Activated naive CD4-positive, alpha-beta T cell treated with anti-CD3 and anti-CD28 coated beads for 36 hours (primary cell): ENCODE measurements at regions not wholly inside any gene's neighbourhood (a gene's known extent, or its start where the extent isn't known, plus 50 kb on each side); places are given as distances from the start of the nearest gene placed in this dataset.

ENCODE experiments used
- CTCF ChIA-PET: fragments of 350-600 bp; sonication (Branson Sonifier 250); formaldehyde crosslinking; loops from one replicate; lab custom pipeline; 2021; ENCODE audit warnings: antibody characterized with exemption; lab: Charles Lee
- DNase-seq: peaks from one replicate; pipeline ENCODE4 v3.0.0-alpha.2; 2020
- H3K27ac Mint-ChIP-seq: one replicate; pipeline ENCODE4 v1.8.0; 2021; ENCODE audit warnings: mild to moderate bottlenecking, mixed read lengths
- H3K27me3 Mint-ChIP-seq: one replicate; pipeline ENCODE4 v1.8.0; 2021; ENCODE audit warnings: low read depth, mixed read lengths
- H3K36me3 Mint-ChIP-seq: one replicate; pipeline ENCODE4 v1.8.0; 2021; ENCODE audit warnings: low read depth, mixed read lengths
- H3K4me1 Mint-ChIP-seq: one replicate; pipeline ENCODE4 v1.8.0; 2021; ENCODE audit warnings: low read depth, mixed read lengths
- H3K4me3 Mint-ChIP-seq: one replicate; pipeline ENCODE4 v1.8.0; 2021; ENCODE audit warnings: mild to moderate bottlenecking, moderate library complexity, mixed read lengths
- H3K9me3 Mint-ChIP-seq: one replicate; pipeline ENCODE4 v1.8.0; 2021; ENCODE audit warnings: mixed read lengths
- intact Hi-C: fragments of 100-400 bp; cut with micrococcal nuclease; formaldehyde crosslinking; loops from one replicate; pipeline ENCODE4 v1.15.1; 2023

DNA sequence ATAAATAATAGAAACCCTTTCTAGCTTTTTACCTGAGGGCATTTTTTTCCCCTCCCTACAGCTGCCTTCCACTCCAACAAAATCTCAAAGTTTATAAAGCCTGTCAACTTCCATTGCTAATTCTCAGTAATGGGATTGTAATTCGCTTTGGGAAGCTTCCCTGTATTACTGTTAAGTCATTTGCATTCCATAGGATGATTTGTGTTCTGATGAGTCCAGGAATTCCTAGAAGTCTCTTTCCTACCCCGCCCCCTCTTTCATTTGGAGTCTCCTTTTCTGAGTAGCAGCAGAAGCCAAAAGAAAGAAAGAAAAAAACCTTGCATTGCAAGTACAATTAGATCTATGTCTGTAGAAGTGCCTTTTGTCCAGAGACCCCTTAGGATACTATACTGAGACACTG is 1033.3 kb downstream of the IGSF11 start:
- Mint-ChIP-seq H3K9me3 (peaks cover 8% of the 10 kb centered on the region), H3K4me1 (no peaks in the 10 kb centered on the region)
- CTCF ChIA-PET, result interaction anchor here (1.5 kb wide), 1 partner anchor 8 kb away, joined by 3 read pairs; no protein-coding TSS in a partner anchor

DNA sequence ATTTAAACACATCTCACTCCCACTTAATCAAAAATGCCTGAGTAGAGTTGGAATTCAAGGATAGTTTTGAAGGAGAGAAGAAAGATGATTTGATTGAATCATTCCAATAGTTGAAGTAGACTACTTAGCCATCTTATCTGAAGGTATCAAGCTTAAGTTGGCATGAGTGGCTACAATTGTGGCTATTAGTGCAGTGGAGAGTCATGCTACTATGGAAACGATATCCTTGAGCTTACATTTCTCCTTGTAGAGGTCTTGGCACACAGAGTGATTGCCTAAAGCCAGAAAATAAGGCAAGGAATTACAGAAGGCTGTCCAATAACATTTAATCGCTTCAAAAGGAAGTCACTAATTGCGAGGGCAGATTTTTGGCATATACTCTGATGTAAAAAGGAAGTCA is 1022.7 kb downstream of the IGSF11 start:
- Mint-ChIP-seq H3K27me3 (no peaks in the 10 kb centered on the region), H3K4me1 (no peaks in the 10 kb centered on the region), H3K4me3 (no peak overlapping the region), H3K9me3 (peaks cover 12% of the 10 kb centered on the region), H3K27ac (no peak overlapping the region), H3K36me3 (no peaks in the 10 kb centered on the region)
- intact Hi-C loops, result no loop called here
- DNase-seq, result no peak
- CTCF ChIA-PET, result no interaction called here

More for the DNA sequence above, 1033.3 kb downstream of the IGSF11 start:
- H3K4me3 Mint-ChIP-seq, result no peak overlapping the region
- intact Hi-C loops, result no loop called here
- no peak overlapping the region for H3K27ac Mint-ChIP-seq
- no peaks in the 10 kb centered on the region for H3K36me3 Mint-ChIP-seq
- peaks cover 7% of the 10 kb centered on the region for H3K27me3 Mint-ChIP-seq
- DNase-seq, result no peak

DNA sequence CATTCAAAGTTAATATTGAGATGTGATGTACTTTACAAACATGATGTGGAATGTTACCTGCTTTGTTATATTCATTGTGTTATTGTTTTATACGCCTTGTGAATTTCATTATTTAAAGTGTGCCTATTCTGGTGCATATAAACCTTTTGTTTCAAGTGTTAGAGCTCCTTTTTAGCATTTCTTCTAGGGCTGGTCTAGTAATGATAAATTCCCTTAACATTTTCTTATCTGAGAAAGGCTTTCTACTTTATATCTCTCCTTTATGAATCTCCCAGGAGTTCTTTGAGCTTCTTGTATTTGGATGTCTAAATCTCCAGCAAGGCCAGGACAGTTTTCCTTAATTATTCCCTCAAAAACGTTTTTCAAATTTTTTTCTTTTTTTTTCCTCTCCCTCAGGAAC is 1005.6 kb downstream of the IGSF11 start:
- intact Hi-C loops, result no loop called here
- CTCF ChIA-PET, result no interaction called here
- H3K9me3 Mint-ChIP-seq, result peaks cover 45% of the 10 kb centered on the region

DNA sequence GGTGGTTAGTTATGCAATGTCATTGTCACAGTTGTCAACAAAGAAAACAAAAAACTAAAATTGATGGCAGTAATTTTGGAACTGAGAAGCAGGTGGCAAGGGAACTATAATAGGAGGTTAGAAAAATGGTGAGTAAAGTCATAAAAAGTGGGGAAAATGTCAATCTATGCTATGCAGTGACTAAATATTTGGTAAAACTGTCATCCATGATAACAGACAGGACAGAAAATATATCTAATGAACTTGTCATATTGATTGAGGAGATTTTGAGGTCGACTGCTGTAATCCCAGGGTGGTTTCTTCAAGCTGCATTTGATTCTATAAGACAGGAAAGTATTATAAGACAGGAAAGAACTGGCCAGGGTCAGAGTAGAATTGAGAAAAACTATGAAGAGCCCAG is 998.4 kb downstream of the IGSF11 start:
- no peak overlapping the region for H3K4me3 Mint-ChIP-seq
- CTCF ChIA-PET, result no interaction called here
- no peak for DNase-seq
- no peak overlapping the region for H3K27ac Mint-ChIP-seq
- H3K36me3 Mint-ChIP-seq, result no peaks in the 10 kb centered on the region
- no peaks in the 10 kb centered on the region for H3K27me3 Mint-ChIP-seq
- intact Hi-C loops, result no loop called here
- H3K9me3 Mint-ChIP-seq, result peaks cover 14% of the 10 kb centered on the region
- no peaks in the 10 kb centered on the region for H3K4me1 Mint-ChIP-seq

More for the DNA sequence above, 1005.6 kb downstream of the IGSF11 start:
- Mint-ChIP-seq H3K4me3 (no peak overlapping the region), H3K4me1 (no peaks in the 10 kb centered on the region), H3K27me3 (no peaks in the 10 kb centered on the region), H3K27ac (no peak overlapping the region), H3K36me3 (peaks cover 2% of the 10 kb centered on the region)
- no peak for DNase-seq

DNA sequence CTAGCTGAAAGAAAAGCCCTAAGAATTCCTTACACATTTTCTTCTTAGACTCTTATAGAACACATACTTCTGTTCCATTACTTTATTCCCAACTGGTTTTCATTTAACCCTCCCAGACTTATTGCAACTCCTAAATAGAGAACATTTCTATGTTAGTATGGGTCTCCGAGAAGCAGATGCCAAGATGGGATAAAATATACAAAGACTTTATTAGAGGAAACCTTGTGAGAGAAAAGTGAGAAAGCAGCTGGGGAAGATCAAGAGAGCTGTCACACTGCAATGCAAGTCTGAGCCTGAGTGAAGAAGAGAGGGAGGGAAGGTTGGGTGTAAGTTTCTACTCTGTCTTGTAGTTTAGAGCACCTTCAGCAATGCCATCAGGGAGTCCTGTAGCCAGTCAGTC is 979.3 kb downstream of the IGSF11 start:
- H3K36me3 Mint-ChIP-seq, result no peaks in the 10 kb centered on the region
- H3K27me3 Mint-ChIP-seq, result no peaks in the 10 kb centered on the region
- no peaks in the 10 kb centered on the region for H3K4me1 Mint-ChIP-seq
- H3K4me3 Mint-ChIP-seq, result no peak overlapping the region
- intact Hi-C loops, result no loop called here
- no peak for DNase-seq
- CTCF ChIA-PET, result no interaction called here
- H3K27ac Mint-ChIP-seq, result no peak overlapping the region
- H3K9me3 Mint-ChIP-seq, result peaks cover 4% of the 10 kb centered on the region

DNA sequence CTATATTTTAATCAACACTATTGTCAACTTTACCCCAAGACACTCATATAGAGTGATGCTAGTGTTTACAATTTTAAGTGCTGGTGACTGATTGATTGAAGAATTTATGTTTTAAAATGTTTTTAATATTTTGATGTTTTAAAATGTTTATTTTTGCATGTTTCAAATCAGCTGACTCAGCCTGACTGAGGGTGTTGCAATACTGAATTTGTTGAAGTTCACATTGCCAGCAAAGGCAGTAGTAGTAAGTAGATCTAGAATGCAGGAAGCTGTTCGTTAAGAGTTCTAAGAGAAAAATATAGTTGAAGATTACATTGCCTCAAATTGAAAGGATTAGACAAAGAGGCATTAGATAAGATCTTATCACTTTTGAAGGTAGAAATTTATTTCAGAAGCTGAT is 977.6 kb downstream of the IGSF11 start:
- intact Hi-C loops, result no loop called here
- Mint-ChIP-seq H3K36me3 (no peaks in the 10 kb centered on the region), H3K4me3 (no peak overlapping the region), H3K27me3 (no peaks in the 10 kb centered on the region), H3K27ac (no peak overlapping the region), H3K4me1 (no peaks in the 10 kb centered on the region), H3K9me3 (no peaks in the 10 kb centered on the region)
- CTCF ChIA-PET, result interaction anchor here (0.7 kb wide), 1 partner anchor 95 kb away, joined by 3 read pairs; no protein-coding TSS in a partner anchor
- DNase-seq, result no peak

DNA sequence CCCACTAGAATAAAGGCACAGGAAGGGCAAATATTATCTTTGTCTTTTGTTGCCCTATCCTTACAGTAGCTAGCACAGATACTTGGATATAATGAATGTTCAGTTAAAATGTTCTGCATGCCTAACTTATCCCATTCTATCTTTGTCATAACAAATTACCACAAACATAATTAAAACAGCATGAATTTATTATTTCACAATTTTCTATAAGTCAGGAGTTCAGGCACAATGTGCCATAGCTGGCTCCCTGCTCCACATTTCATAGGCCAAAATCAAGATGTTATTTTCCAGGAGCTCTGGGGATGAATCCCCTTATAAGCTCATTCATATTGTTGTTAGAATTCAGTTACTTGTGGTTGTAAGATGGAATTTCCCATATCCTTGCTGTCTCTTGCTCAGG is 975.5 kb downstream of the IGSF11 start:
- Mint-ChIP-seq H3K9me3 (no peaks in the 10 kb centered on the region), H3K27me3 (no peaks in the 10 kb centered on the region), H3K4me1 (no peaks in the 10 kb centered on the region), H3K27ac (no peak overlapping the region), H3K36me3 (no peaks in the 10 kb centered on the region), H3K4me3 (no peak overlapping the region)
- CTCF ChIA-PET, result no interaction called here
- intact Hi-C loops, result no loop called here
- no peak for DNase-seq

DNA sequence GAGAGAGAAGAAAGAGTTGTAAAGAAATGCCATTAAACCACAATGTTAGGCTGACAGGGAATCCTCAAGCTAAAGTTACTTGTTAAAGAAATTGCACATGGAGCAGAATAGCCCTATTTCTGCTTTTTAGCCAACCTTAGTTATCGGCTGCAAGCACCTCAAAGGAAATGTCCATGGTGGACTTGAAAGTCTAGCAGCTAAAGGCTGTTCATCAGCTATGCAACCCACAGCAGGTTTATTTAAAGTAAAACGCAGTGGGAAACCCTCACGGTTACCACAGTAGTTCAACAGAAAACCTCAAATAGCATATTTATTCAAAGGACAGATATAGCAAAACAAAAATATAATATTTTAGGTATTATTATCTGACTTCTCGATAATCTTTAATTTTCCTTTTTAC is 967.2 kb downstream of the IGSF11 start:
- peaks cover 17% of the 10 kb centered on the region for H3K9me3 Mint-ChIP-seq
- no peak overlapping the region for H3K4me3 Mint-ChIP-seq
- no peak for DNase-seq
- no peak overlapping the region for H3K27ac Mint-ChIP-seq
- intact Hi-C loops, result no loop called here
- H3K27me3 Mint-ChIP-seq, result no peaks in the 10 kb centered on the region
- no peaks in the 10 kb centered on the region for H3K4me1 Mint-ChIP-seq
- no peaks in the 10 kb centered on the region for H3K36me3 Mint-ChIP-seq
- CTCF ChIA-PET, result no interaction called here

DNA sequence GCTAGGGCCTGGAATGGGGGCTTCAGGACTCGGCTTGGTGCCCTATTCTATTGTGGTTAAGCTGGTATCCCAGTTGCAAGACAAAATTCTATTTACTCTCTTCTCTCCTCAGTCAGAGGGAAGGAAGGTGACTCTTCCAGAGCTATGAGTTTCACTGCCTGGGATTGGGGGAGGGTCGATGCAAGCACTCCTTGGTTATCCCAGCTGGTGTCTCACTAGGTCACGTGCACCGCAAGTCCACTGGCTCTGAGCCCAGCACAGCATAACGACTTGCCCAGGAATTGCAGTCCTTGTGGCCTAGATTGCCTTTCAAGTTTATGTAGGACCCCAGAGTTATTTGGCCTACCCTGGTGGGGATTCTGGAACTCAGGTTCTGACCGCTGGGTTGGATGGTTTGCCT is 958.8 kb downstream of the IGSF11 start:
- no peak for DNase-seq
- Mint-ChIP-seq H3K4me1 (no peaks in the 10 kb centered on the region), H3K27ac (no peak overlapping the region), H3K27me3 (no peaks in the 10 kb centered on the region), H3K4me3 (no peak overlapping the region), H3K36me3 (no peaks in the 10 kb centered on the region), H3K9me3 (peaks cover 16% of the 10 kb centered on the region)
- intact Hi-C loops, result no loop called here
- CTCF ChIA-PET, result no interaction called here

DNA sequence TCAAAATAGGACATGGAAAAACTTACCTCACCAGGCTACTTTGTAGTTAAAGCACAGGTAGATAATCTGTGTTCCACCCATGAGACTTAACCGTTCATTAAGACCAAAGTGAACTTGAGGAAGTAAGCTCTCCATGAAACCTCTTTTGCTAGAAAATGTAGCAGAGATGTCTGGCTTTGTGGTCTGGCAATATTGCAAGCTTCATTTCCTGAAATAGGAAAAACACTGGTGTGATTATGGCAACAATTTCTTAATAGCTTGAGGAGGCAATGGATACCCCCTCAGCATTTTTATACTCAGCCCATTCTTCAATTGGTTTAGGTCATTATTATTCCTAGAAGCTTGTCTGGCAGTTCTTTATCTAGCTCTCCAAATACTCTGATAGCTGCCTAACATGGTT is 957.3 kb downstream of the IGSF11 start:
- no peaks in the 10 kb centered on the region for H3K27me3 Mint-ChIP-seq
- H3K36me3 Mint-ChIP-seq, result no peaks in the 10 kb centered on the region
- H3K9me3 Mint-ChIP-seq, result peaks cover 15% of the 10 kb centered on the region
- no peaks in the 10 kb centered on the region for H3K4me1 Mint-ChIP-seq
- no peak for DNase-seq
- CTCF ChIA-PET, result no interaction called here
- H3K4me3 Mint-ChIP-seq, result no peak overlapping the region
- no peak overlapping the region for H3K27ac Mint-ChIP-seq
- intact Hi-C loops, result no loop called here

DNA sequence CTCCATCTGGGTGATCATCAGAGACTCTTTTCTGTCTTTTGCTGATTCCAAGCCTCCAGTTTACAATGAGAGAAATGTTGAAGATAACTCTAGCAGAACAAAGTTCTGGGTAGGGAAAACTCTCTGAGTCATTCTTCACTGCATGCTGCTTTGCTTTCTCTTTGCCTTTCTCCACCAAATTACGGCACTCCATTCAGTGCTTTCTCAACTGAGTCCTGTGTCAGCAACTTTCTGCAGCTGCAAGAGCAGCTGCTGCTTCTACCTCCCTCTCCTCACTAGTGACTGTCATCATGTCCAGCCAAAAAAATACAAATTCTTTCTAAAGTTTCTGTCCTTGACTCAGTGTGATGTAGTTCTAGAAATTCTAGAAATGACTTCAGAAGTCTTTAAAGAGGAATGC is 953.8 kb downstream of the IGSF11 start:
- H3K27ac Mint-ChIP-seq, result no peak overlapping the region
- H3K4me3 Mint-ChIP-seq, result no peak overlapping the region
- DNase-seq, result no peak
- no peaks in the 10 kb centered on the region for H3K36me3 Mint-ChIP-seq
- peaks cover 3% of the 10 kb centered on the region for H3K9me3 Mint-ChIP-seq
- intact Hi-C loops, result no loop called here
- CTCF ChIA-PET, result no interaction called here
- H3K27me3 Mint-ChIP-seq, result no peaks in the 10 kb centered on the region
- no peaks in the 10 kb centered on the region for H3K4me1 Mint-ChIP-seq

DNA sequence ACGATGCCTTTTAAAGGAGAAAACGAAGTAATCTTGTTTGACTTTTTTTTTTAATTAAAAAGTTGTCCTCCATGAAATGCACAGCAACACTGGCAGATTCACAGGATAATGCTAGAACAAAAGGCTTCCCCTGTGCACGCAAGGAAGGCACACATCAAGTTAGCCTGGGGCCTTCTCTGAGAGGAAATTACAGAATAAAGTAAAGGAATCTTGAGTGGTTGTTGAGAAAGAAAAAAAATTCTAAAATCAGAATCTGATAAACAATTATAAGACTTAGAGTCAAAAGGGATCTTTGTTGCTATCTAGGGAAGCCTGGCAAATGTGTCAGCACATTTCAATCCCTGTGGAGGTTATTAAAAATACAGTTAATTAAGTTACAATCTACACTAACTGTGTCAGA is 946.0 kb downstream of the IGSF11 start:
- Mint-ChIP-seq H3K27me3 (no peaks in the 10 kb centered on the region), H3K36me3 (no peaks in the 10 kb centered on the region), H3K4me3 (no peak overlapping the region), H3K9me3 (peaks cover 11% of the 10 kb centered on the region), H3K4me1 (no peaks in the 10 kb centered on the region), H3K27ac (no peak overlapping the region)
- CTCF ChIA-PET, result no interaction called here
- DNase-seq, result no peak
- intact Hi-C loops, result no loop called here

DNA sequence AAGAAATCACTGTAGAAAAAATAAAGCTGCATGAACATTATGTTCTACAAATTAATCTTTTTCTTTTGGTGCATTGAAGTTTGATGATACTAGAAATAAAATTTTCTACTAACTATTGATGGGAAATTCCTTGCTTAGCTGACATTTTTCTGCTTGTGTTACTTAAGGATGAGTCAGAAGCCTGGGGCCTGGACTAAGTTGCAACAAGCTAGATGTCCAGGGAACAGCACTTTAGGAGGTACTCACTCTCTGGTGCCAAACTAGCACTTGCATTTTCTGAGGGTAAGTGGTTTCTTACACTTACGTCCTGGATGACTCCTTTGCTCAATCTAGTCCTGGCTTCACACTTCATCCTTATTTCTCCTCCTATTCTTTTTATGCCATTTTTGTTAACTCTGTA is 945.1 kb downstream of the IGSF11 start:
- H3K9me3 Mint-ChIP-seq, result peaks cover 16% of the 10 kb centered on the region
- no peaks in the 10 kb centered on the region for H3K27me3 Mint-ChIP-seq
- intact Hi-C loops, result no loop called here
- no peaks in the 10 kb centered on the region for H3K36me3 Mint-ChIP-seq
- DNase-seq, result no peak
- CTCF ChIA-PET, result no interaction called here
- no peak overlapping the region for H3K27ac Mint-ChIP-seq
- H3K4me1 Mint-ChIP-seq, result no peaks in the 10 kb centered on the region
- H3K4me3 Mint-ChIP-seq, result no peak overlapping the region

DNA sequence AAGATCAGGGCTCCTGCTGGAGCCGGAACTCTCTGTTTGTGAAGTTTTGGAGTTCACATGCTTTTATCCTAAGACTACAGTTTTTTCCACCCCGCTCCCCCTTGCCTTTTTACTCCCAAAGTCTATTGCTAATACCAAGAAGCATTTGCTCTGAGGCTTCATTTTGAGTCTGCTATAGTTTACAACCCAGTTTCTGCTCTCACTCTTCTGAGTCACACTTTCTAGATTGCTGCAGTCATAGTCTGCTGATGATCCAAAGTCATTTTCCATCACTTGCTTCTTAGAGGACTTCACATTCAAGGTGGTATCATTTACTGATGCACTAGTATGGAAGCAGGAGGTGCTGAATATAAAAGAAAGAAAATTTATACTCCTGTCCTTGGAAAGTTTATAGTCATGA is 937.4 kb downstream of the IGSF11 start:
- Mint-ChIP-seq H3K36me3 (no peaks in the 10 kb centered on the region), H3K9me3 (peaks cover 30% of the 10 kb centered on the region), H3K4me3 (no peak overlapping the region), H3K27ac (no peak overlapping the region), H3K27me3 (no peaks in the 10 kb centered on the region), H3K4me1 (no peaks in the 10 kb centered on the region)
- intact Hi-C loops, result no loop called here
- DNase-seq, result no peak
- CTCF ChIA-PET, result no interaction called here
